Renal cortex interstitium (tissue), 11 donors: ENCODE measurements at regions not wholly inside any gene's neighbourhood (a gene's known extent, or its start where the extent isn't known, plus 50 kb on each side); places are given as distances from the start of the nearest gene placed in this dataset.
A peak's percentile ranks its signal among the peaks of the same experiment; 100 is the strongest.

Experiments used
- DNase-seq, 11 donors: peaks; one replicate each; pipeline ENCODE4 v3.0.0-alpha.2; 2013; ENCODE audit warnings: low read depth in 9 of 11, low spot score in 4 of 11; ENCODE audit errors: extremely low read depth in 1 of 11

DNA sequence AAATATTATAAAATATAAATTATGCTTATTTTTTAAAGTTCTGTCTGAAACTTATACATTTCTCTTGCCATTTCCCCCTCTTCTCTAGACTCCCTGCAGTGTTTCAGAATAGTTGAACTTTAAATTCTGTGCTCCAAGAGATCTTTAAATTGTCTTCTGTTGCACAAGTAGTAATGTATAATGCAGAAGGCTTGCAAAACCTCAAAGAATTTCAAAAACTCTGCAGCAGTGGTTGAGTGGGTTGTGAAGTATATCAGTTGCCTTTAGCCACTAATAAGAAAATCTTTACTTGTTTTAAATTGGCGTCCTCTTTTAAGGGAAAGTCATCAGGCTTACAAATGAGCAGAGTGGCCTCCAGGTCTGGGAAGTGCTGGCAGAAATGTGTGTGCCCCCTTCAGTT lies 1153.3 kb upstream of the PABPC4L start:
- DNase-seq = no peak

DNA sequence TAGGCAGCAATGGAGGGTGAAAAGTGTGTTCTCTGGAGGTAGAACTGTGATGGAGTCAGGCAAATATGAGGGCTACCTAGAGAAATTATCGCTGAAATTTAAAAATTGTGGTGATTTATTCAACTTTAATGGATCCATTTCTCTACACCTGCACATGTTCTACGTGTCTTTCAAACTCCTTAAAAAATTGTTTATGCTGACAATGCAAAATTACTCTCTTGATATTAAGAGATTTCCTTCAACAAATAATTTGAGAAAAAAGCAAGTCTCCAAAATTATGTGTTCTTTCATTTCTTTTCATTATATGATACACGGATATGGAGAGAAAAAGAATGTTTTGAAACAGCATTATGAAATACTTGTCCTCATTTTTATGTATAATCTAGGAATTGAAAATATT lies 1151.4 kb upstream of the PABPC4L start:
- DNase-seq = no peak

- DNase-seq = no peak
Measured at GRCh38 chr4:135344492-135344891, 1142.9 kb upstream of the PABPC4L start.

- DNase-seq = no peak
Measured at GRCh38 chr4:135338181-135338580, 1136.6 kb upstream of the PABPC4L start.

- DNase-seq = no peak
Measured at GRCh38 chr4:135325264-135325663, 1123.7 kb upstream of the PABPC4L start.

DNA sequence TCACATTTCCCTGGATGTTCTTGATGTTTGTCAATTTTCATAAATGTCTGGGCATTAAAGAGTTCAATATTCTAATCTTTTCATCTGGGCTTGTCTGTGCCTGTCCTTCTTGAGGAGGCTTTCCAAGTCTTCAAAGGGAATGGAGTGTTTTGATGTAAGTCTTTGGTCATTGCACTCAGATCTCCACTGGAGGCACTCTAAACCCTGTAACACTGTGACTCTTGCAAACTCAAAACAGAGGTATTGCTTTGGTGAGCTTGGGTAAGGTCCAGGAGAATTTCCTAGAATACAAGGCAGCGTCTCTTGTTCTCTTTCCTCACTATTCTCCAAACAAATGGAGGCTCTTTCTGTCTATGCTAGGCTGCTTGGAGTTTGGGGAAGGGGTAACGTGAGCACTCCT lies 1118.1 kb upstream of the PABPC4L start:
- no peak for DNase-seq

- DNase-seq = peak in 1 of 11 donors; percentile 2
Measured at GRCh38 chr4:135316266-135316779, 1114.7 kb upstream of the PABPC4L start.

- DNase-seq = no peak
Measured at GRCh38 chr4:135290136-135290535, 1088.5 kb upstream of the PABPC4L start.

DNA sequence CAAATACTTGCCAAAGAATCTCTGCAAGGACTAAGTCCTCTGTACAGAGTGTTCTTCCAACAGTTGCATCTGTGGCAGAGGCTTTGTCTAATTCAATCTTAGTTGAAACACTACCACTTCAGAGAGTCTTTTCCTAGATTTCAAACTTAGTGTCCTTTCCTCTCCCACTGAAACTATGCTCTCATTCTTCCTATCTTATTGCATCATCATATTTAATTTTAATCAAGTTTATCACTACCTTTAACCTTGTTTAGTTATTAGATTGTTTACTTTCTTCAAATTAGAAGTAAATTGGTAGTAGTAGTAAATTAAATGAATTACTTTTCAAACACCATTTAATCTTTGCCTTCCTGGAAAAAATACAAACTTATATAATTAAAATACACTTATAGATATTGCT lies 1082.3 kb upstream of the PABPC4L start:
- no peak for DNase-seq

- DNase-seq = no peak
Measured at GRCh38 chr4:135282676-135283075, 1081.1 kb upstream of the PABPC4L start.

DNA sequence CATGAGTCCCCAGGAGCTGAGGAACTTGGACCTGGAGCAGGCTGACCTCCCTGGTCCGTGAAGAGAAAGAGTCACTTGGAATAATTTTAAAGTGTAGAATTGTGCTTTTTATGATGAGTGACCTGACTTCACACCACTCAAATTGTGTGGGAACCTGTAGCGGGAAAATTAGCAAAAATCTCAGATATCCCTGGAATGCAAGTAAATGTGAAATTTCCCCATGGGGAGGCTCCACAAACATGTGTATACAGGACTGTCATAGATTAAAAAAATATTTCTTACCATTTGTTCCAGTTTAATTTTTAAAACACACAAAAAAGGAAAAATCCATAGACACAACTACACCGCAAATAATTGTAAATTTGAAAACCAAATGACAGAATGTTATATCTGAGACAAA lies 1079.6 kb upstream of the PABPC4L start:
- DNase-seq = no peak

DNA sequence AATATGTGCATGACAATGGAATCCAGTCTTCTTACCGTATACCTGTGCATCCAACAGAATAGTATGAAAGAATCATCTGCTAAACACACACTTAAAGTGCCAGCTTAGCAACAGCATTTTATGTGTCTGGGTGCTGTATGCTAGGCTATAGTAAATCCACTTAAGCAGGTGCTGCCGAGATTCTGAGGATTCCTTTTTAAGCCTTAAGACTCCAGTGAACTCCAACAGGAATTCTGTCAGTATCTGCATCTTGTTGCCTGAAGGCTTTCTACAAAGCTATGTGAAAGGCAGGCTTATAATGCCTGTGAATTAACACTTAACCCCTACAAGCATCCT lies 1076.4 kb upstream of the PABPC4L start:
- no peak for DNase-seq

DNA sequence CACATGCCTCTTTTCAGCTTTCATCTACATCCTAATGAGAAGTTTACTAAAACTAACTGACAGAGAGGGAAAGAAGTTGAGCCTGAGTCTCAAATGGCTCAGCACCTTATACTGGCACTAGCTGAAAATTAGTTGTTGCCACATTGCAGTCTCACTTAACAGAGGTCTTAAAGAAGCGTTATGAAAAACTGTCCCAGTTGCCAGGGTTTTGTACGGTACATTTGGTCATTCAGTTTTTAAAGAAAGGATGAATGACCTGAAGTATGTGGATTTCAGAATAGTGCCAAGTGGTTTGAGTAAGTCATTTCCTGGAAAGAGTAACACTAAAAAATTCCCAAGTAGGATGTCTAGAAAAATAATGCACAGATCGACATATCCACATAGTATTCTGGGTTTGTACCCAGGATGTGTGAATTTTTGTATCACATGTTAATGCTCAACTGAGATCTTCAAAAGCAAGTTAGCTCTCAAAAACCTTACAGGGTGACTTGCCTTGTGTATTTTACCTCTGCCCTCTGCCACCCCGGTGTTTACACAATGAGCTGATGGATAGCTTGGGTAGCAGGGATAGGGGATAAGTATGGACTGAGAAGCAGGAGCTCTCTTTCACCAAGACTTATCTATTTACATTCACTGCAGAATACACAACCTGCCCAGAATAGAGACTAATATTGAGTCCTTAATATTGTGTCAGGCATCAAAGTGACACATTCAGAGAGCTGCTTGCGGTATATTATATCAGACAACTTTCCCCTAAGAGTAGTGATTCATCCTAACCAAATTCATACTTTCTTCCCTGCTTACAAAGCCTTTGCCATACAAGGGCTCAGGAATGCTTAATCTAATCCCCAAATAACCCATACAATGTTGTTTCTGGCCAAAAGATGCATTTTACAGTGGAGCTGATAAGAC lies 1075.7 kb upstream of the PABPC4L start:
- no peak for DNase-seq

DNA sequence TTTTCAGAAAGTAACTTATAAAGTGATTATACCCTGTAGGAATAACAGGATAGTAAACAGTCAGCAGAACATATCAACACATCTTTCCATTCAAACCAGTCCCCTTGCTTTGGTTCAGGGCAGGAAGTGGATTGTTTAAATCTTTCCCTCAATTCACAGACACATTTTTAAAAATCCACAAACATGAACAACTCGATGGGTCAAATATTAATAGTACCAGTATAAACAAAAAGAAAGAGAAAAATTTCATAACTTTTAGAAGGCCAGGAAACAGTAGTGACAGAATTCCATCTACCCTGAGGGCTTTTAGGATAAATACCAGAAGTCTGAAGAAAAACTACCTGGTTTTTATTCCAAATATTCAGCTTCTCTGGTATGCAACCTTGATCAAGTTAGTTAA lies 1072.8 kb upstream of the PABPC4L start:
- DNase-seq = no peak

DNA sequence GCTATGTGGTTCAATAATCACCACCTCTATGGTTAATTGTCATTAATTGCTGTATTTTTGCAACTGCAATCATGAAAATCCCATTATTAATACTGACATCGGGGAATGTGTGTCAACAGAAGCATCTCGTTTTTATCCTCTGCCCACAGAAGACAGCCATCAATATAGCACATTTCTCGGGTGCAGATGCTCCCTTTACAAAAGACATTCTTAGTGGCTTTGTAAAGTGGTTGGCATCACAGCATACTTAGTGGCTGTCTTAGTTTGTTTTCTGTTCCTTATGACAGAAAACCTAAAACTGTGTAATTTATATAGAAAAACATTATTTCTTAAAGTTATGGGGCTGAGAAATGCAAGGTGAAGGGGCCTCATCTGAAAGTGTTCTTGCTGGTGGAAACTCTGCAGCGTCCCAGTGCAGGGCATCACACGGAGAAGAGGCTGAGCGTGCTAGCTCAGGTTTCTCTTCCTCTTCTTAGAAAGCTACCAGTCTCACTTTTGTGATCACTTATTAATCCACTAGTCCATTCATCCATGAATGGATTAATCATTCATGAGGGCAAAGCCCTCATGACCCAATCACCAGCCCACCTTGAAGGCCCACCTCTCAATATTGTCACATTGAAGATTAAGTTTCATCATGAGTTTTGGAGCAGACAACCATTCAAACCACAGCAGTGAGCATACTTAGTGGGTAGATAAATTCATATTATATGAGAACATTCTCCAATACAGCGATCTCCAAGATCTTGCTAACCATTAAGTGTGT lies 1067.7 kb upstream of the PABPC4L start:
- no peak for DNase-seq

DNA sequence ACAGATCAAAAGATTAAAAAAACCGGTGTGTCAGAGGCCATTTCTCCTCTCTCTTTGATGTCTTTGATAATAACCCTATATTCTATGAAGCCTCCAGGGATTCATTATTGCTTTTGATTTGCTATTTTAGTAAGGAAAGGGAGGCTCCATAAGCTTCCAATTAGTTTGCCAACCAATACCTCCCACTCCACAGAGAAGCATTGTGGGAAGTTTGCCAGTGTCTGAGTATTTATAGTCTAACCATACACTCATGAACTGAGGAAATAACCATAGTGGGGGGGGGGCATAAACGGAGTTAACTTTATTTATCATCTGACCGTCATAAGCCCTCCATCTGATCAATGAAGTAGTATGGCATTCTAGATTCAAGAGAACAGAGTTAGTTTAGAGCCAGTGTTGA lies 1066.8 kb upstream of the PABPC4L start:
- no peak for DNase-seq

DNA sequence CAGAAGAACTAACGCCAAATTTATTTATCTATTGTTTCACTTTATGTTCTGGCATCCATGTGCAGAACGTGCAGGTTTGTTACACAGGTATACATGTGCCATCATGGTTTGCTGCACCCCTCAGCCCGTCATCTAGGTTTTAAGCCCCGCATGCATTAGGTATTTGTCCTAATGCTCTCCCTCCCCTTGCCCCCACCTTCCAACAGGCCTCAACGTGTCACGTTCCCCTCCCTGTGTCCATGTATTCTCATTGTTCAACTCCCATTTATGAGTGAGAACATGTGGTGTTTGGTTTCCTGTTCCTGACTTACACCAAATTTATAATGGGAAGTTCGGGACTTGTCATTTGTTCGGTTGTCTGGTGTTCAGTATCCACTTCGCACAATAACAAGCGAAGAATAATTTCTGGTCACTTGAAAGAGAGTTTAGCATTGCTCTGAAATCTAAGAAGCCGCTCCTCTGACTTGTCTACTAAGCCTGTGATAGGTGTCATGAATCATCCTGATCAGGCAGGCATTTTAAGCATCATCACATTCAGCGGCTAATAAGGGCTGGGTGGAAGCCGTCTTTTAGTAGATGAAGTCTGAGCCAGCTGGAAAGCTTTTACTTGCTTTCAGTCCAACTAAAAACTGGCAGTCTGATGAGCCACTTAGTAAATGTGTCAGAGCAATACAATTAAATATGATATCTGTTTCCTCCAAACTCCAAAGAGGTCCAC lies 1065.7 kb upstream of the PABPC4L start:
- peak; percentile 21 to 78 (median 51) for DNase-seq

- DNase-seq = no peak
Measured at GRCh38 chr4:135256111-135256510, 1054.5 kb upstream of the PABPC4L start.

- DNase-seq = no peak
Measured at GRCh38 chr4:135250040-135250439, 1048.5 kb upstream of the PABPC4L start.

- no peak for DNase-seq
Measured at GRCh38 chr4:135249024-135249423, 1047.4 kb upstream of the PABPC4L start.
